Nephron progenitor cell (in vitro differentiated cells): ENCODE measurements at regions not wholly inside any gene's neighbourhood (a gene's known extent, or its start where the extent isn't known, plus 50 kb on each side); places are given as distances from the start of the nearest gene placed in this dataset.
A peak's percentile ranks its signal among the peaks of the same experiment; 100 is the strongest.
"Not testable (repeated sequence)": the region's sequence is repeated elsewhere in the genome, so short reads cannot be mapped to it uniquely, and the experiment has no call there.

Experiments
- DNase-seq: peaks from one replicate; pipeline ENCODE4 v3.0.0; 2021
- H3K27ac Mint-ChIP-seq: 2 replicates; pipeline ENCODE4 v1.8.0; 2021; ENCODE audit warnings: mild to moderate bottlenecking, moderate library complexity, mixed read lengths
- H3K27me3 Mint-ChIP-seq: 2 replicates; pipeline ENCODE4 v1.8.0; 2021; ENCODE audit warnings: mild to moderate bottlenecking, low read depth, mixed read lengths; ENCODE audit not compliant: poor library complexity
- H3K36me3 Mint-ChIP-seq: 2 replicates; pipeline ENCODE4 v1.8.0; 2021; ENCODE audit warnings: low read depth, mixed read lengths
- H3K4me1 Mint-ChIP-seq: 2 replicates; pipeline ENCODE4 v1.8.0; 2021; ENCODE audit warnings: mixed read lengths
- H3K4me3 Mint-ChIP-seq: 2 replicates; pipeline ENCODE4 v1.8.0; 2021; ENCODE audit warnings: mild to moderate bottlenecking, moderate library complexity, mixed read lengths
- H3K9me3 Mint-ChIP-seq: 2 replicates; pipeline ENCODE4 v1.8.0; 2021; ENCODE audit warnings: mild to moderate bottlenecking, moderate library complexity, mixed read lengths
- TF ChIP-seq, protein P1 (sequence below): fragments of 200-600 bp; sonication (generic); IDR thresholded peaks from 2 replicates; pipeline ENCODE4 v1.5.0; 2021; ENCODE audit warnings: antibody characterized with exemption

DNA sequence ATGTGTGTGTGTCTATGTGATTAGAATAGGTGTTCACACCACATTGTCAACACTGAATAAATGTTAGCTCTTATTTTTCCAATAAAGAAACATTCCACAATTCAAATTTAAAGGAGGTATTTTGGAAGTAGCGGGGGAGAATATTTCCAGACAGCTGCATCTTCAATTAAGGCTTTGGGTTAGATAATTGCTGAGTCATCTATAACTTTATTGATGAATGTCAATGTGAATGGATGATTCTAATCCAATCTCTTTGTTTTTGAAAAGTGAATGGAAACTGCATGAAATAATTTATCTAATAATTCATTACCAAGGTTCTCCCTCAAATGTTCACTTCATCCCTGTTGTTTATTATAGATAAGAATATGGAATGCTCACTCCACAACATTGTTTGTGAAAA, 625.2 kb downstream of the IRS1 start:
- Mint-ChIP-seq H3K27ac (no peak overlapping the region), H3K27me3 (no peaks in the 10 kb centered on the region), H3K4me3 (no peak overlapping the region), H3K4me1 (peaks cover 11% of the 10 kb centered on the region), H3K9me3 (peaks cover 6% of the 10 kb centered on the region), H3K36me3 (no peaks in the 10 kb centered on the region)
- DNase-seq, result no peak
- TF ChIP-seq, protein P1, sequence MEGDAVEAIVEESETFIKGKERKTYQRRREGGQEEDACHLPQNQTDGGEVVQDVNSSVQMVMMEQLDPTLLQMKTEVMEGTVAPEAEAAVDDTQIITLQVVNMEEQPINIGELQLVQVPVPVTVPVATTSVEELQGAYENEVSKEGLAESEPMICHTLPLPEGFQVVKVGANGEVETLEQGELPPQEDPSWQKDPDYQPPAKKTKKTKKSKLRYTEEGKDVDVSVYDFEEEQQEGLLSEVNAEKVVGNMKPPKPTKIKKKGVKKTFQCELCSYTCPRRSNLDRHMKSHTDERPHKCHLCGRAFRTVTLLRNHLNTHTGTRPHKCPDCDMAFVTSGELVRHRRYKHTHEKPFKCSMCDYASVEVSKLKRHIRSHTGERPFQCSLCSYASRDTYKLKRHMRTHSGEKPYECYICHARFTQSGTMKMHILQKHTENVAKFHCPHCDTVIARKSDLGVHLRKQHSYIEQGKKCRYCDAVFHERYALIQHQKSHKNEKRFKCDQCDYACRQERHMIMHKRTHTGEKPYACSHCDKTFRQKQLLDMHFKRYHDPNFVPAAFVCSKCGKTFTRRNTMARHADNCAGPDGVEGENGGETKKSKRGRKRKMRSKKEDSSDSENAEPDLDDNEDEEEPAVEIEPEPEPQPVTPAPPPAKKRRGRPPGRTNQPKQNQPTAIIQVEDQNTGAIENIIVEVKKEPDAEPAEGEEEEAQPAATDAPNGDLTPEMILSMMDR, result no peak

DNA sequence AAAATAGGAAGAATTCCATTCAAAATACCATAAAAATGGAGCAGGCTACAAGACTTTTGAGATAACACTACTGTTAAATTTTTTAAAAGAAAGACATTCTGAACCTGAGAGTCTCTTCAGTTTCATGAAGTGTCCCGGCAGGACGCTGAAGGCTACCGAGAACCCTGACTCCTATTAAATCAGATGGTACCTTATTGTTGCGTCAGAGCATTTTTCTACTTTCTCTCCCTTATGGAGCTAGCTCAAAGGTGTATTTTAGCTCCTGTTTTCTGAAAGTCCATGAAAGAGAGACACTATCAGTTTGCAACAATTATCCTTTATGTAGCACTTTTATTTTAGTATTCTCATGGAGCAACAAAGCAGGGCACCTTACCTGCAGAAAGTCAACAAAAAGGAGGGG, 626.7 kb downstream of the IRS1 start:
- Mint-ChIP-seq H3K9me3 (no peaks in the 10 kb centered on the region), H3K4me1 (no peaks in the 10 kb centered on the region), H3K27ac (no peak overlapping the region), H3K4me3 (no peak overlapping the region), H3K27me3 (no peaks in the 10 kb centered on the region), H3K36me3 (no peaks in the 10 kb centered on the region)
- no peak for DNase-seq
- TF ChIP-seq, protein P1, result no peak

DNA sequence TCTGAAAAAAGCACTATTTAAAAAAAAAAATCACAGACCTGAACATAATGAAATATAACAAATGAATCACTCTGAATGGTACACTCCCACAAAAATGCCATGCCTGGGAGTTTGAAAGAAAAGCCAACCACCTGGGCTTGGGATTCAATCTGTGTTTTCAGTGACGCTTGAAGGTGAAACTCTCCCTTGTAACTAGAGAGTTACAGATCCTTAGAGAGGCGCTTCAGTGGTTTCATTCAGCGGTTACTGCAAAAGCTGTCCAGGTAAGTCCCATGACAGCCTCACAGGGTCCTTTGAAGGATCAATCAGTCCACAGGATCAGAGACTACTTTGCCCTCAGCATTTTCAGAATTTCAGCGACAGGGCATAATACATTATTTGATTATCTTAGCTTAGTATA, 627.3 kb downstream of the IRS1 start:
- TF ChIP-seq, protein P1, result no peak
- H3K36me3 Mint-ChIP-seq, result no peaks in the 10 kb centered on the region
- no peaks in the 10 kb centered on the region for H3K27me3 Mint-ChIP-seq
- H3K9me3 Mint-ChIP-seq, result no peaks in the 10 kb centered on the region
- H3K4me3 Mint-ChIP-seq, result no peak overlapping the region
- H3K27ac Mint-ChIP-seq, result no peak overlapping the region
- H3K4me1 Mint-ChIP-seq, result no peaks in the 10 kb centered on the region
- DNase-seq, result no peak

DNA sequence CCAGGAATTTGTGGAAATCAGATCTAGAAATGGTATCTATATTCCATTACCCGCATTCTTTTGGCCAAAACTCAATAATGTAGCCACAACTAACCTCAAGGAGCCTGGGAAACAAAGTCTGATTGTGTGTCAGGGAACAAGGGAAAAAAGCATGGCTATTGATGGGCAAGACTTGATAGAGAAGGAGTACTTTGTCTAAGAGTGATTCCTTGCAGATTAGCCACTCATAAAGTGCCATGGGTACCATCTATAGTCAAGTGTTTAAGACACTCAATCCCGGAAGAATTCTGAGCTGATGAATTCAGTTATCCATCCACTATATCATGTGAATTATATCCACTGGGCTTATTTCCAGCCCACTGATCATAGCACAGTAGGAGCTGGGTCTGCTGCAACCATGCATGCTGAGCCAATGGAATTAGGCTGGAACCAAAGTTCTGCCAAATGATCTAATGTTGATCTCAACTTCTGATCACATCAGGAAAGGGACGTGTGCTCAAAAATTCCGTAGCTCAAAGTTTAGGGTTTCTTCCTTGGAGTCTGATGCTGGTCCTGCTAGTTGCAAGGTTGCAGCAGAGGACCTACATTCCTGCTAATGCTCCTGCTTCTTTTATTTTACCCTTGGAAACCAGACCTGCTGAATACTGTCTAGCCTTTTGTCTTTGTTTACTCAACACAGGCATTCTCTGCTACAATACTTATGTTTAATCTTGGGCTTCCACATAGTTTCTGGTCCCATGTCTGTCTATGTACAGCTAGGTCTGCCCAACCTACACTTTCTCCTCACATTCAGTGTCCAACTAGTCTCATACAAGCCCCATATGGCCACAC, 629.7 kb downstream of the IRS1 start:
- TF ChIP-seq, protein P1, result no peak
- no peaks in the 10 kb centered on the region for H3K36me3 Mint-ChIP-seq
- no peaks in the 10 kb centered on the region for H3K4me1 Mint-ChIP-seq
- H3K27ac Mint-ChIP-seq, result no peak overlapping the region
- DNase-seq, result no peak
- no peak overlapping the region for H3K4me3 Mint-ChIP-seq
- no peaks in the 10 kb centered on the region for H3K9me3 Mint-ChIP-seq
- H3K27me3 Mint-ChIP-seq, result no peaks in the 10 kb centered on the region

DNA sequence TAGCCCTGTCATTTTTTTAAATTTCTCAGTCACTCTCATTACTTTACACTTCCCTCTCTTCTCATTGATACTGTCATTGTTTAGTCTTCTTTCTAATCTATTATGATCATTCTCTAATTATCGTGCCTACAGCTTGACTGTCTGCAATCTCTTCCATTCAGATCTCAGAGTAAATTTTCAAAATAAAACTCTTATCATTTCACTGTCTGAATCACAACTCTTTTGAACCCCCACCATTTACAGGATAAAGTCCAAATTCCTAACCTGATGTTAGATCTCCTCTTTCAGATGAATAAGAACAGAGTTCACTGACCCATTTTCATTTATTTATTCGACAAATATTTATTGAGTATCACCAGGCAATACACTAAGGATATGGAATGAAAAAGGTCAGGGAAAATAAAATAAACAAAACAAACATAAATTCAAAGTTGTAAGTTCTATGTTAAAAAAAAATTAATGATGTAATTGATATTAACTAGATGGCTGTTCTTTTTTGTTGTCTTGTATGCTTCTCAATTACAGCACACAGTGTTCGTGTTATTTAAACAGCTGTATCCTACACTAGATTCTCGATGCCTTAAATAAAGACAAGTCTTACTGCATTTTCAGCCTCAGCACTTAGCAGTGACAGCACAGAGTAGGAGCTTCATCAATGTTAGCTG, 631.0 kb downstream of the IRS1 start:
- Mint-ChIP-seq H3K4me1 (no peaks in the 10 kb centered on the region), H3K27ac (no peak overlapping the region), H3K4me3 (no peak overlapping the region), H3K9me3 (no peaks in the 10 kb centered on the region), H3K36me3 (no peaks in the 10 kb centered on the region), H3K27me3 (no peaks in the 10 kb centered on the region)
- TF ChIP-seq, protein P1, result no peak
- DNase-seq, result no peak

DNA sequence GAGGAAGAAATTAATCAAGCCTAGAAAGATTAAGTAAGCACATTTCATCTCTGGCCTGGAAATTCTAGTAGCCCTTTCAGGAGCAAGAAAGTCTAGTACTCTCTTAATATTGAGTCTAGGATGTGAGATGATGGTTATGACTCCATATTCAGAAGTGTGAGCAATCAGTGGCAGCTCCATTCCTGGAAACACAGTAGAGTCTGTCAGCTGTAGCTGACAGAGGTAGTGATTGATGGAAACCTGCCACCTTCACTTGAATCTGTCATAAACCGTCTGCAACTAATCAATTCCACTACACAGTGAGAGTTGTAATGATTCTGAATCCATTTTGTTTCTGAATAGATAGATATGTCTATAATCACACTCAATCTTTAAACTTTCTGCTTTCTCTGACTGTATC, 635.1 kb downstream of the IRS1 start:
- DNase-seq, result no peak
- Mint-ChIP-seq H3K36me3 (no peaks in the 10 kb centered on the region), H3K4me1 (peaks cover 10% of the 10 kb centered on the region), H3K9me3 (no peaks in the 10 kb centered on the region), H3K27me3 (no peaks in the 10 kb centered on the region), H3K4me3 (no peak overlapping the region), H3K27ac (no peak overlapping the region)
- TF ChIP-seq, protein P1, result no peak

DNA sequence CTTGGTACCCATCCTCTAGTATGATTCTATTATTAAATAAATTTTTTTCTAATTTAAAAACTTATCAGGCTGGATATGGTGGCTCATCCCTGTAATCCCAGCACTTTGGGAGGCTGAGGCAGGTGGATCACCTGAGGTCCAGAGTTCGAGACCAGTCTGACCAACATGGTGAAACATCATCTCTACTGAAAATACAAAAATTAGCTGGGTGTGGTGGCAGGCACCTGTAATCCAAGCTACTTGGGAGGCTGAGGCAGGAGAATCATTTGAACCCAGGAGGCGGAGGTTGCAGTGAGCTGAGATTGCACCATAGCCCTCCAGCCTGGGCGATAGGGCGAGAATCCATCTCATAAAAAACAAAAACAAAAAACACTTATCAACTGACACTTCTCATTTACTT, 639.0 kb downstream of the IRS1 start:
- H3K4me3 Mint-ChIP-seq, DNase-seq, H3K9me3 Mint-ChIP-seq, H3K36me3 Mint-ChIP-seq, H3K27me3 Mint-ChIP-seq: not testable (repeated sequence)
- H3K4me1 Mint-ChIP-seq, result peaks cover 30% of the 10 kb centered on the region
- peak overlapping the region; percentile 70 for H3K27ac Mint-ChIP-seq
